GM18499 (cell line): ENCODE measurements at regions not wholly inside any gene's neighbourhood (a gene's known extent, or its start where the extent isn't known, plus 50 kb on each side); places are given as distances from the start of the nearest gene placed in this dataset.
"Not testable (repeated sequence)": the region's sequence is repeated elsewhere in the genome, so short reads cannot be mapped to it uniquely, and the experiment has no call there.

Experiments used
- ATAC-seq: cut with Tn5 transposase; IDR thresholded peaks from one replicate; pipeline ENCODE4 v1.9.1; 2021; ENCODE audit warnings: moderate number of reproducible peaks; ENCODE audit not compliant: insufficient read depth, unreplicated experiment

- ATAC-seq, result no peak
Observed at GRCh38 chr12:105855361-105856047, 283.2 kb downstream of the NUAK1 start.

GRCh38 chr12:105856048-105856405, 282.7 kb downstream of the NUAK1 start:
- ATAC-seq, result no peak

GRCh38 chr12:105858981-105859710, 279.6 kb downstream of the NUAK1 start:
- ATAC-seq, result no peak

- ATAC-seq, result no peak
Observed at GRCh38 chr12:105860561-105861207, 278.1 kb downstream of the NUAK1 start.

GRCh38 chr12:105861227-105861626, 277.5 kb downstream of the NUAK1 start:
- ATAC-seq, result no peak

GRCh38 chr12:105862163-105862821, 276.5 kb downstream of the NUAK1 start:
- no peak for ATAC-seq

GRCh38 chr12:105864316-105864715, 274.4 kb downstream of the NUAK1 start:
- ATAC-seq, result no peak

- no peak for ATAC-seq
Observed at GRCh38 chr12:105864901-105865300, 273.9 kb downstream of the NUAK1 start.

- no peak for ATAC-seq
Observed at GRCh38 chr12:105865886-105866285, 272.9 kb downstream of the NUAK1 start.

- no peak for ATAC-seq
Observed at GRCh38 chr12:105874121-105874520, 264.6 kb downstream of the NUAK1 start.

GRCh38 chr12:105876396-105876927, 262.3 kb downstream of the NUAK1 start:
- no peak for ATAC-seq

- ATAC-seq, result no peak
Observed at GRCh38 chr12:105878964-105879363, 259.8 kb downstream of the NUAK1 start.

- ATAC-seq, result no peak
Observed at GRCh38 chr12:105880824-105881388, 257.8 kb downstream of the NUAK1 start.

GRCh38 chr12:105882404-105882803, 256.4 kb downstream of the NUAK1 start:
- ATAC-seq, result no peak

- no peak for ATAC-seq
Observed at GRCh38 chr12:105887131-105887530, 251.6 kb downstream of the NUAK1 start.

GRCh38 chr12:105888696-105889095, 250.1 kb downstream of the NUAK1 start:
- no peak for ATAC-seq

- ATAC-seq, result no peak
Observed at GRCh38 chr12:105892362-105892910, 246.3 kb downstream of the NUAK1 start.

- ATAC-seq, result not testable (repeated sequence)
Observed at GRCh38 chr12:105895197-105895832, 243.4 kb downstream of the NUAK1 start.

GRCh38 chr12:105897311-105897725, 241.4 kb downstream of the NUAK1 start:
- no peak for ATAC-seq

GRCh38 chr12:105898271-105898670, 240.5 kb downstream of the NUAK1 start:
- not testable (repeated sequence) for ATAC-seq
